ENCODE measurements at regions not wholly inside any gene's neighbourhood (a gene's known extent, or its start where the extent isn't known, plus 50 kb on each side); places are given as distances from the start of the nearest gene placed in this dataset.

DNA sequence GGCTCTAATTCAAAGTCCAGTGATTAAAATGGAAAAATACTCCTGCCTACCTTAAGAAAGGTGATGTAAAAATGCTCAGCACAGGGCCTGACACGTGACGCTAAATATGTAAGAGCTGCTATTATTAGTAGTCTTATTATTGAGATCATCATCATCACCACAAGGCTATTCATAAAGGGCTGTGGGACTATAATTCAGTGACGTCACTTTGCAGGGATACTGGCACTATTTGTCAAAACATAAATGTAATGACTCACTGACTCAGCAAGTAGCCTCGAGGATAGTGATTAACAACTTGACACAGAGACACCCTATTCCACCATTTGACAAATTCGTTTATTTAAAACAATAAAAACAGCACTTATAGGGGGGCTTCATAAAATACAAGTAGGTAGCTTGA lies 258.9 kb downstream of the SPANXN1 start:
- TF ChIP-seq ATF7 (IDR thresholded peaks at IDR 0.05) = peak; percentile 70
- TF ChIP-seq ATF7 (CRISPR knock-in tag; IDR thresholded peaks at IDR 0.05) = no peak
- TF ChIP-seq, protein P1, sequence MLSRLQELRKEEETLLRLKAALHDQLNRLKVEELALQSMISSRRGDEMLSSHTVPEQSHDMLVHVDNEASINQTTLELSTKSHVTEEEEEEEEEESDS (CRISPR knock-in tag; IDR thresholded peaks at IDR 0.05; ENCODE audit: borderline replicate concordance) = no peak
- TF ChIP-seq CREB1 (IDR thresholded peaks at IDR 0.05) = peak; percentile 91
- TF ChIP-seq CREB1 (CRISPR knock-in tag; IDR thresholded peaks at IDR 0.05) = no peak
- TF ChIP-seq, protein P2, sequence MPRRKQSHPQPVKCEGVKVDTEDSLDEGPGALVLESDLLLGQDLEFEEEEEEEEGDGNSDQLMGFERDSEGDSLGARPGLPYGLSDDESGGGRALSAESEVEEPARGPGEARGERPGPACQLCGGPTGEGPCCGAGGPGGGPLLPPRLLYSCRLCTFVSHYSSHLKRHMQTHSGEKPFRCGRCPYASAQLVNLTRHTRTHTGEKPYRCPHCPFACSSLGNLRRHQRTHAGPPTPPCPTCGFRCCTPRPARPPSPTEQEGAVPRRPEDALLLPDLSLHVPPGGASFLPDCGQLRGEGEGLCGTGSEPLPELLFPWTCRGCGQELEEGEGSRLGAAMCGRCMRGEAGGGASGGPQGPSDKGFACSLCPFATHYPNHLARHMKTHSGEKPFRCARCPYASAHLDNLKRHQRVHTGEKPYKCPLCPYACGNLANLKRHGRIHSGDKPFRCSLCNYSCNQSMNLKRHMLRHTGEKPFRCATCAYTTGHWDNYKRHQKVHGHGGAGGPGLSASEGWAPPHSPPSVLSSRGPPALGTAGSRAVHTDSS (CRISPR knock-in tag; conservative IDR thresholded peaks at IDR 0.05) = no peak
- H3K9me3 ChIP-seq (ENCODE audit: low read length) = peaks cover 70% of the 10 kb centered on the region
- H3K27ac ChIP-seq (ENCODE audit: extremely low read length, insufficient read depth, low read length) = no peak overlapping the region
- FAIRE-seq = no peak
- in situ Hi-C loops (cut with HindIII; ENCODE audit: extremely low pct_ligation_motif_present, low pct_unique_long_range_greater_than_20kb) (no loop called here), intact Hi-C loops (cut with micrococcal nuclease; ENCODE audit: unreplicated experiment) (no loop called here)
- no peaks in the 10 kb centered on the region for H4K20me1 ChIP-seq (ENCODE audit: insufficient read depth, low read length)
- no peaks in the 10 kb centered on the region for H3K36me3 ChIP-seq (replicated peaks in 1 of 2; ENCODE audit: control insufficient read depth in 1 of 2, insufficient read depth in 2 of 2, low read length in 2 of 2)
- no peaks in the 10 kb centered on the region for H3K79me2 ChIP-seq (ENCODE audit: insufficient read depth, low read length)
- H3K4me3 ChIP-seq (replicated peaks in 1 of 3; ENCODE audit: insufficient read depth in 1 of 3, low read depth in 2 of 3, low read length in 3 of 3) = no peak overlapping the region
- H2AFZ ChIP-seq (ENCODE audit: low read length) = no peak overlapping the region
- H3K4me2 ChIP-seq (ENCODE audit: low read depth, low read length) = no peak overlapping the region
- no peak for DNase-seq (ENCODE audit: low spot score)
- BruUV-seq (replicated peaks) = no TSS peak
- no peaks in the 10 kb centered on the region for H3K4me1 ChIP-seq (ENCODE audit: insufficient read depth, low read length)
- H3K27me3 ChIP-seq (ENCODE audit: control insufficient read depth in 1 of 2, insufficient read depth in 2 of 2, low read length in 2 of 2) = no peaks in the 10 kb centered on the region
- WGBS (ENCODE audit: low lambda C conversion rate) = 7% methylated on average over 3 of the region's 5 CpGs
- ChIA-PET POLR2A (no interaction called here), CTCF (ENCODE audit: low intra/inter-chr PET ratio, low total read pairs) (no interaction called here)
- no peak overlapping the region for H3K9ac ChIP-seq (ENCODE audit: insufficient read depth, low read depth, low read length)
- ATAC-seq = no peak

DNA sequence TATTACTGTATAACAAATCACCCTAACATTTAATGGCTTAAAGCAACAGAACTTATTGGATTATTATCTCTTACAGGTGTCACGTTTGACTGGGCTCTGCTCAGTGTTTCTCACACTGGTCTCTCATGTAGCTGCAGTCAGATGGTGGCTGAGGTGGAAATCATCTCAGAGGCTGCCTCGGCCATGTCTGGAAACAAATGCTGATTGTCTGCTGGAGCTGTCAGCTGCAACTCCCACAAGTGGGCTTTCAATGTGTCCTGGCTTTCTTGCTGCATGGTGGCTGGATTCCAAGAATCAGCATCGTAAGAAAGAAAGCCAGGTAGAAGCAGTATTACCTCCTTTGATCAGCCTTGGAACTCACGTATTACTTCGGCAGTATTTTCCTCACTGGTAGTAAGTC lies 277.6 kb downstream of the SPANXN1 start:
- no peak for FAIRE-seq
- POLR2A ChIA-PET = no interaction called here
- WGBS (ENCODE audit: low lambda C conversion rate) = 60% methylated on average over 3 of the region's 5 CpGs

More for the DNA sequence above, 277.6 kb downstream of the SPANXN1 start:
- no peak overlapping the region for H3K4me2 ChIP-seq (ENCODE audit: low read depth, low read length)
- H3K79me2 ChIP-seq (ENCODE audit: insufficient read depth, low read length) = no peaks in the 10 kb centered on the region
- TF ChIP-seq, protein P3, sequence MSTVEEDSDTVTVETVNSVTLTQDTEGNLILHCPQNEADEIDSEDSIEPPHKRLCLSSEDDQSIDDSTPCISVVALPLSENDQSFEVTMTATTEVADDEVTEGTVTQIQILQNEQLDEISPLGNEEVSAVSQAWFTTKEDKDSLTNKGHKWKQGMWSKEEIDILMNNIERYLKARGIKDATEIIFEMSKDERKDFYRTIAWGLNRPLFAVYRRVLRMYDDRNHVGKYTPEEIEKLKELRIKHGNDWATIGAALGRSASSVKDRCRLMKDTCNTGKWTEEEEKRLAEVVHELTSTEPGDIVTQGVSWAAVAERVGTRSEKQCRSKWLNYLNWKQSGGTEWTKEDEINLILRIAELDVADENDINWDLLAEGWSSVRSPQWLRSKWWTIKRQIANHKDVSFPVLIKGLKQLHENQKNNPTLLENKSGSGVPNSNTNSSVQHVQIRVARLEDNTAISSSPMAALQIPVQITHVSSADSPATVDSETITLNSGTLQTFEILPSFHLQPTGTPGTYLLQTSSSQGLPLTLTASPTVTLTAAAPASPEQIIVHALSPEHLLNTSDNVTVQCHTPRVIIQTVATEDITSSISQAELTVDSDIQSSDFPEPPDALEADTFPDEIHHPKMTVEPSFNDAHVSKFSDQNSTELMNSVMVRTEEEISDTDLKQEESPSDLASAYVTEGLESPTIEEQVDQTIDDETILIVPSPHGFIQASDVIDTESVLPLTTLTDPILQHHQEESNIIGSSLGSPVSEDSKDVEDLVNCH (CRISPR knock-in tag; IDR thresholded peaks at IDR 0.05) = no peak
- TF ChIP-seq, protein P4, sequence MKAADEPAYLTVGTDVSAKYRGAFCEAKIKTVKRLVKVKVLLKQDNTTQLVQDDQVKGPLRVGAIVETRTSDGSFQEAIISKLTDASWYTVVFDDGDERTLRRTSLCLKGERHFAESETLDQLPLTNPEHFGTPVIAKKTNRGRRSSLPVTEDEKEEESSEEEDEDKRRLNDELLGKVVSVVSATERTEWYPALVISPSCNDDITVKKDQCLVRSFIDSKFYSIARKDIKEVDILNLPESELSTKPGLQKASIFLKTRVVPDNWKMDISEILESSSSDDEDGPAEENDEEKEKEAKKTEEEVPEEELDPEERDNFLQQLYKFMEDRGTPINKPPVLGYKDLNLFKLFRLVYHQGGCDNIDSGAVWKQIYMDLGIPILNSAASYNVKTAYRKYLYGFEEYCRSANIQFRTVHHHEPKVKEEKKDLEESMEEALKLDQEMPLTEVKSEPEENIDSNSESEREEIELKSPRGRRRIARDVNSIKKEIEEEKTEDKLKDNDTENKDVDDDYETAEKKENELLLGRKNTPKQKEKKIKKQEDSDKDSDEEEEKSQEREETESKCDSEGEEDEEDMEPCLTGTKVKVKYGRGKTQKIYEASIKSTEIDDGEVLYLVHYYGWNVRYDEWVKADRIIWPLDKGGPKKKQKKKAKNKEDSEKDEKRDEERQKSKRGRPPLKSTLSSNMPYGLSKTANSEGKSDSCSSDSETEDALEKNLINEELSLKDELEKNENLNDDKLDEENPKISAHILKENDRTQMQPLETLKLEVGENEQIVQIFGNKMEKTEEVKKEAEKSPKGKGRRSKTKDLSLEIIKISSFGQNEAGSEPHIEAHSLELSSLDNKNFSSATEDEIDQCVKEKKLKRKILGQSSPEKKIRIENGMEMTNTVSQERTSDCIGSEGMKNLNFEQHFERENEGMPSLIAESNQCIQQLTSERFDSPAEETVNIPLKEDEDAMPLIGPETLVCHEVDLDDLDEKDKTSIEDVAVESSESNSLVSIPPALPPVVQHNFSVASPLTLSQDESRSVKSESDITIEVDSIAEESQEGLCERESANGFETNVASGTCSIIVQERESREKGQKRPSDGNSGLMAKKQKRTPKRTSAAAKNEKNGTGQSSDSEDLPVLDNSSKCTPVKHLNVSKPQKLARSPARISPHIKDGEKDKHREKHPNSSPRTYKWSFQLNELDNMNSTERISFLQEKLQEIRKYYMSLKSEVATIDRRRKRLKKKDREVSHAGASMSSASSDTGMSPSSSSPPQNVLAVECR (CRISPR knock-in tag; IDR thresholded peaks at IDR 0.05; ENCODE audit: borderline replicate concordance) = no peak
- TF ChIP-seq HNRNPK (IDR thresholded peaks at IDR 0.05; ENCODE audit: low read depth, low read length, poor library complexity, severe bottlenecking) = no peak
- ATAC-seq (no peak), DNase-seq (ENCODE audit: low spot score) (no peak)
- H3K36me3 ChIP-seq (replicated peaks in 1 of 2; ENCODE audit: control insufficient read depth in 1 of 2, insufficient read depth in 2 of 2, low read length in 2 of 2) = no peaks in the 10 kb centered on the region
- intact Hi-C loops (cut with micrococcal nuclease; ENCODE audit: unreplicated experiment) (no loop called here), in situ Hi-C loops (cut with HindIII; ENCODE audit: extremely low pct_ligation_motif_present, low pct_unique_long_range_greater_than_20kb) (no loop called here)
- no peak overlapping the region for H3K27ac ChIP-seq (ENCODE audit: extremely low read length, insufficient read depth, low read length)
- H3K9ac ChIP-seq (ENCODE audit: insufficient read depth, low read depth, low read length) = no peak overlapping the region
- CTCF ChIA-PET (ENCODE audit: low intra/inter-chr PET ratio, low total read pairs) = no interaction called here
- no peaks in the 10 kb centered on the region for H3K4me1 ChIP-seq (ENCODE audit: insufficient read depth, low read length)
- no peaks in the 10 kb centered on the region for H4K20me1 ChIP-seq (ENCODE audit: insufficient read depth, low read length)
- H3K4me3 ChIP-seq (replicated peaks in 1 of 3; ENCODE audit: insufficient read depth in 1 of 3, low read depth in 2 of 3, low read length in 3 of 3) = no peak overlapping the region
- no peaks in the 10 kb centered on the region for H3K27me3 ChIP-seq (ENCODE audit: control insufficient read depth in 1 of 2, insufficient read depth in 2 of 2, low read length in 2 of 2)
- H3K9me3 ChIP-seq (ENCODE audit: low read length) = peaks cover 45% of the 10 kb centered on the region
- BruUV-seq (replicated peaks) = no TSS peak
- no peak overlapping the region for H2AFZ ChIP-seq (ENCODE audit: low read length)

Measured in HepG2 (cell line).